Suppressor macrophage (primary cell): ENCODE measurements at regions not wholly inside any gene's neighbourhood (a gene's known extent, or its start where the extent isn't known, plus 50 kb on each side); places are given as distances from the start of the nearest gene placed in this dataset.
A peak's percentile ranks its signal among the peaks of the same experiment; 100 is the strongest.
"Not testable (repeated sequence)": the region's sequence is repeated elsewhere in the genome, so short reads cannot be mapped to it uniquely, and the experiment has no call there.

ENCODE experiments used
- DNase-seq, 4 experiments: peaks; one replicate each; pipeline ENCODE4 v3.0.0-alpha.2; 2020 to 2022

- not testable (repeated sequence) for DNase-seq
These were observed 143.0 kb downstream of the SPATA31A6 start for GRCh38 chr9:42326482-42326881.

GRCh38 chr9:42335342-42335741, 151.9 kb downstream of the SPATA31A6 start:
- DNase-seq = not testable (repeated sequence)

- not testable (repeated sequence) for DNase-seq
These were observed 152.7 kb downstream of the SPATA31A6 start for GRCh38 chr9:42335984-42336657.

- not testable (repeated sequence) for DNase-seq
These were observed 154.8 kb downstream of the SPATA31A6 start for GRCh38 chr9:42338275-42338674.

- DNase-seq = peak in 1 of 4 experiments; percentile 4
These were observed 156.4 kb downstream of the SPATA31A6 start for GRCh38 chr9:42339671-42340434.

GRCh38 chr9:42340435-42340723, 156.9 kb downstream of the SPATA31A6 start:
- DNase-seq = not testable (repeated sequence)

- DNase-seq = not testable (repeated sequence)
These were observed 158.4 kb downstream of the SPATA31A6 start for GRCh38 chr9:42341860-42342259.

GRCh38 chr9:42342297-42342696, 158.8 kb downstream of the SPATA31A6 start:
- not testable (repeated sequence) for DNase-seq

- not testable (repeated sequence) for DNase-seq
These were observed 161.0 kb downstream of the SPATA31A6 start for GRCh38 chr9:42344508-42344907.

GRCh38 chr9:42346916-42347315, 163.5 kb downstream of the SPATA31A6 start:
- peak in 2 of 4 experiments; percentile 38 to 69 for DNase-seq

GRCh38 chr9:42349181-42349580, 165.7 kb downstream of the SPATA31A6 start:
- not testable (repeated sequence) for DNase-seq

GRCh38 chr9:42350412-42350811, 167.0 kb downstream of the SPATA31A6 start:
- not testable (repeated sequence) for DNase-seq

- DNase-seq = not testable (repeated sequence)
These were observed 174.3 kb downstream of the SPATA31A6 start for GRCh38 chr9:42357604-42358373.

GRCh38 chr9:42358626-42359247, 175.3 kb downstream of the SPATA31A6 start:
- peak in 1 of 4 experiments; percentile 21 for DNase-seq

- DNase-seq = not testable (repeated sequence)
These were observed 181.2 kb downstream of the SPATA31A6 start for GRCh38 chr9:42364410-42365243.

- peak; percentile 55 to 86 (median 69) for DNase-seq
These were observed 181.9 kb downstream of the SPATA31A6 start for GRCh38 chr9:42365244-42365945.

- not testable (repeated sequence) for DNase-seq
These were observed 184.9 kb downstream of the SPATA31A6 start for GRCh38 chr9:42368279-42368881.

GRCh38 chr9:42370172-42370571, 186.7 kb downstream of the SPATA31A6 start:
- DNase-seq = not testable (repeated sequence)

- DNase-seq = not testable (repeated sequence)
These were observed 188.0 kb downstream of the SPATA31A6 start for GRCh38 chr9:42371417-42371816.
